ENCODE measurements at regions not wholly inside any gene's neighbourhood (a gene's known extent, or its start where the extent isn't known, plus 50 kb on each side); places are given as distances from the start of the nearest gene placed in this dataset.
A peak's percentile ranks its signal among the peaks of the same experiment; 100 is the strongest.

GRCh38 chr10:64201936-64202335 lies 680.7 kb downstream of the REEP3 start:
- DNase-seq (ENCODE audit: low spot score), result no peak

GRCh38 chr10:64204504-64204903 lies 683.3 kb downstream of the REEP3 start:
- peak; percentile 15 for DNase-seq (ENCODE audit: low spot score)

GRCh38 chr10:64206409-64206808 lies 685.2 kb downstream of the REEP3 start:
- DNase-seq (ENCODE audit: low spot score), result no peak

GRCh38 chr10:64209561-64209960 lies 688.4 kb downstream of the REEP3 start:
- DNase-seq (ENCODE audit: low spot score), result no peak

DNA sequence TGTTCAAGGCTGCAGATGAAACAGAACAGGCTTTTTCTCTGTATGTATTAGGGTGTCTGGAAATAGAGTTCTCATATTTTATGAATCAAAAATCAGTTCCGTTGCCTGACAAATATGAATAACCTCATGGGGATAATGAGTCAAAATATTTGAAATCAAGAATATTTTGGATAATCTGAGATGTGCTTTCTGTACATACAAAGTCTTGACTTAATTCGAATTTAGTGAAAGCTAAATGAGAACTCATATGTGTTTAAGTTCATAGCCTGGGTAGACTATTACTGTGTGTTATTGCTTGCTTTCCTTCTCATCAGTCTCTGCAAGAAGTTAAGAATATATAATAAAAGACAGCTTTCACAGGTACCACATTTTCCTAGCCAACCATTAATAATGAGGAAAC lies 689.0 kb downstream of the REEP3 start:
- no peak for DNase-seq (ENCODE audit: low spot score)

DNA sequence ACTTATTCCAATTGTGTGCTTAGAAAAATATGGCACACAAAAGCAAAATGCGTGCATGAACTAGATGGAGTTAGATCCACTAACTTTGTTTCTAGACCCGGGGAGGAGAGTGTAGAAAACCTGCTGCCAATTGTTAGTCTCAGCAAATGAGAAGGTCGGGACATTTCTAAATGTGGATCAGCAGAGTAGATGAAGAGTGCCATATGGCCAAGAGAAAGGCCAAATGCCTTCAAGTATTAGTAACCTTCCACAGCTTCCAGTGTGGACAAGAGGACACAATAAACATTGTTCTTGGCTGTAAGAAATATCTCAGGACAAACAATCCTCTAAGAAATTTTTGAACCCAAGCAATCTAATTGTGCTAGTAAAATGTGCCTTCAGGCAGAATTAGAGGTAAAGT lies 690.3 kb downstream of the REEP3 start:
- no peak for DNase-seq (ENCODE audit: low spot score)

- no peak for DNase-seq (ENCODE audit: low spot score)
These were observed 693.9 kb downstream of the REEP3 start for GRCh38 chr10:64215088-64215487.

- DNase-seq (ENCODE audit: low spot score), result no peak
These were observed 698.2 kb downstream of the REEP3 start for GRCh38 chr10:64219271-64220025.

- DNase-seq (ENCODE audit: low spot score), result no peak
These were observed 713.3 kb downstream of the REEP3 start for GRCh38 chr10:64234489-64234888.

GRCh38 chr10:64257704-64258103 lies 736.5 kb downstream of the REEP3 start:
- no peak for DNase-seq (ENCODE audit: low spot score)

- no peak for DNase-seq (ENCODE audit: low spot score)
These were observed 739.9 kb downstream of the REEP3 start for GRCh38 chr10:64261092-64261491.

- DNase-seq (ENCODE audit: low spot score), result no peak
These were observed 740.5 kb downstream of the REEP3 start for GRCh38 chr10:64261676-64262075.

DNA sequence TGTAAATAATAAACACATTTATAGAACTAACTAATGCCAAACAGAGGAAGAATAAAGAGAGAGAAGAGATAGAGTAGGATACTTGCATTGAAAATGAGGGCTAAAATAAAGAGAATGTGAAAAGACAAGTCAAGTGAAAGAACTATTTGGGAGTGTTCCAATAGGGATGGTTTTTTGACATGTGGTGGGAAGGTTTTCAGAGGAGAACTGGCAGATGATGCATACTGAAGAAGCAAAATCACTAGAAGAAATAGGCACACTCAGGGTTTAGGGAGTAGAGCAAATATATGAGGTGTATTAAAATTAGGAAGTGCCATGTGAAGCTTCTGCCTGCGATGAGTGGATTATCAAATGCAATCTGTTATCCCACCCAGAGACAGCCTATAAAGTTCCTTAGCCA lies 744.8 kb downstream of the REEP3 start:
- DNase-seq (ENCODE audit: low spot score), result no peak

GRCh38 chr10:64271508-64271907 lies 750.3 kb downstream of the REEP3 start:
- DNase-seq (ENCODE audit: low spot score), result no peak

DNA sequence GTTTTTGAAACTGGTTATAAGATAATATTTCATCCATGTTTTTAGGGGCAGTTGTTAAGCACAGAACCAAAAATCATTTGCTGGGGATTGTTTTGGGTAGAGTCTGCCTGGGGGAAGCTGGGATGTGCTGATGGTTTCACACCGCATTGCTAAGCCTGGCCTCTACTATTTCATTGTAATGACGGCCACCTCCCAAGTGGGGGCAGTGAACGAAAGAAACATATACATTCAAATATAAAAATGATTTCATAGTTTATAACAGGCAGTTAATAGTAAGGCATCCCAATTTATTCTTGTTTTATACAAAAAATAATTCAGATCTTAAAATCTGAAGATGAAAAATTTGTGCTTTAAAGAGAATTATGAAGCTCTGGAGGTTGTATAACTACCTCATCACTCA lies 750.8 kb downstream of the REEP3 start:
- peak; percentile 32 for DNase-seq (ENCODE audit: low spot score)

GRCh38 chr10:64275001-64275400 lies 753.8 kb downstream of the REEP3 start:
- DNase-seq (ENCODE audit: low spot score), result no peak

DNA sequence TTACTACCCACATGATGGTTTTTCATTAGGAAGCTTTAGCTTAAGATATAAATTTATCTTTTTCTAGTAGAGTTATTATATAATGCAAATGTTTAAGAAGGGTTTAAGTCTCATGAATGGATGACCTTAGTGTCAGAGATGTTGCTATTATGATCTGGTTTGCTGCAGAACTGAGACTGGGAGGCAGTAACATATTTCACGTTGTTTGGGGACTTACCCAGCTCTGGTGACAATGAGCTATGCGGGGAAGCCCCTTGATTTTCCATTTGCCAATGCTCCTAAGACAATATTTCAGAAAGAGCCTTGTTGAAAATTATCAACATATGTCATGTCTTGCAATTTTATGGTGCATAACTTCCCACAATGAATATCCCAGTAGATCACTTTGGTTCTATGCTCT lies 754.6 kb downstream of the REEP3 start:
- no peak for DNase-seq (ENCODE audit: low spot score)

- no peak for DNase-seq (ENCODE audit: low spot score)
These were observed 756.3 kb downstream of the REEP3 start for GRCh38 chr10:64277536-64277935.

GRCh38 chr10:64283621-64284020 lies 762.4 kb downstream of the REEP3 start:
- DNase-seq (ENCODE audit: low spot score), result no peak

DNA sequence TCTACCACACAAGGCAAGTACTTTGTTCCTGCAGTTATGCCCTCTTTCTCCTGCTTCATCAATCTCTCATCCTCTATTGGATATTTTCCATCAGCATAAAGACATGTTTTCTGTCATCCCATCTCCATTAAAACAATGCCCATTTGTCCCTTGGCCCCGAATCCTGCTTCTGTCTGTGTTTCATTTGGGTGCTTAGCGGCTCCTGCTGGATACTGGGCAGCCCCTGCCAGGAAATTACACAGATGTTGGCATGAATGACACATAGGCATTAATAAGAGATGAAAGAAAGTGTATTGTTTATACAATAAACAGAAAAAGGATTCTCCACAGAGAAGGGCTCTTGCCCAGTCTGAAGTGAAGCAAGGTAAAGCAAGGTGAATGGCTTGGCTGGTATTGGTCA lies 765.3 kb downstream of the REEP3 start:
- no peak for DNase-seq (ENCODE audit: low spot score)

- no peak for DNase-seq (ENCODE audit: low spot score)
These were observed 767.2 kb downstream of the REEP3 start for GRCh38 chr10:64288404-64288803.

GRCh38 chr10:64303566-64303965 lies 782.4 kb downstream of the REEP3 start:
- no peak for DNase-seq (ENCODE audit: low spot score)

DNA sequence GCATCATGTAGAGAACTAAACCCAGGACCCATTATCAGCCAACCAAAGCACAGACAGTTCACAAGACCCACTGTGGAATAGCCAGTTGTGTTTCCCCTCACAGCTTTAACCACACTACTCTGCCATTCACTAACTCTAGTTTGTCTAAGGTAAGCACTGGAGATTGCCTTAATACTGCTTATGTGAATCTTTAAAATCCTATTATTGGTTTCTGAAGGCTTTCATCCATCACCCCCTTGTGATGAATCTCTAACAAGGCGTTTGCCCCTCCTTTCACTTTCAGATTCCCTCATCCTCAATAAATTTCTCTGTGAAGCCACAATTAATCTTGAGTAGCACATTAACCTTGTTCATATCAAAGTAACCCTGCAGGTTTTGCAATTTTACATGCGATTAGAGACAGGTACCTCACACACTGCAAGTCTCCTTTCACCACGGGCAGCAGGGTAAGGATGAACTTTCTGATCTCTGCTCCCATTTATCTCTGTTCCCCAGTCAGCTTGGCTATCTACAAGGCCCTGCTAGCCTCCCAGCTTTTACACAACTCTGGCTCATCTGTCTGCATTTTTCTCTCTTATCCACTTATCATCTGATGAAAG lies 785.6 kb downstream of the REEP3 start:
- no peak for DNase-seq (ENCODE audit: low spot score)

GRCh38 chr10:64312876-64313275 lies 791.7 kb downstream of the REEP3 start:
- DNase-seq (ENCODE audit: low spot score), result no peak
